Tibial nerve (tissue), 3 donors: ENCODE measurements at regions not wholly inside any gene's neighbourhood (a gene's known extent, or its start where the extent isn't known, plus 50 kb on each side); places are given as distances from the start of the nearest gene placed in this dataset.

Source experiments
- CTCF ChIP-seq, 5 experiments: fragments of 200-600 bp in 3 of 5; fragments of 450-650 bp in 2 of 5; sonication (generic) in 3 of 5; IDR thresholded peaks; one replicate each; pipeline ENCODE4 v1.5.1; 2016 to 2019; ENCODE audit warnings: antibody characterized with exemption in 5 of 5, mild to moderate bottlenecking in 3 of 5, moderate library complexity in 2 of 5
- POLR2A ChIP-seq, 2 donors: fragments of 450-650 bp; IDR thresholded peaks; one replicate each; pipeline ENCODE4 v1.6.1; 2017; ENCODE audit warnings: antibody characterized with exemption in 2 of 2, mild to moderate bottlenecking in 2 of 2, moderate library complexity in 2 of 2

- no peak for TF ChIP-seq CTCF (IDR thresholded peaks at IDR 0.05)
- no peak for TF ChIP-seq POLR2A (IDR thresholded peaks at IDR 0.05)
These were observed 163.5 kb upstream of the SPIN4 start for GRCh38 chrX:63514569-63515080.
